ENCODE measurements at regions not wholly inside any gene's neighbourhood (a gene's known extent, or its start where the extent isn't known, plus 50 kb on each side); places are given as distances from the start of the nearest gene placed in this dataset.
"Not testable (repeated sequence)": the region's sequence is repeated elsewhere in the genome, so short reads cannot be mapped to it uniquely, and the experiment has no call there.

DNA sequence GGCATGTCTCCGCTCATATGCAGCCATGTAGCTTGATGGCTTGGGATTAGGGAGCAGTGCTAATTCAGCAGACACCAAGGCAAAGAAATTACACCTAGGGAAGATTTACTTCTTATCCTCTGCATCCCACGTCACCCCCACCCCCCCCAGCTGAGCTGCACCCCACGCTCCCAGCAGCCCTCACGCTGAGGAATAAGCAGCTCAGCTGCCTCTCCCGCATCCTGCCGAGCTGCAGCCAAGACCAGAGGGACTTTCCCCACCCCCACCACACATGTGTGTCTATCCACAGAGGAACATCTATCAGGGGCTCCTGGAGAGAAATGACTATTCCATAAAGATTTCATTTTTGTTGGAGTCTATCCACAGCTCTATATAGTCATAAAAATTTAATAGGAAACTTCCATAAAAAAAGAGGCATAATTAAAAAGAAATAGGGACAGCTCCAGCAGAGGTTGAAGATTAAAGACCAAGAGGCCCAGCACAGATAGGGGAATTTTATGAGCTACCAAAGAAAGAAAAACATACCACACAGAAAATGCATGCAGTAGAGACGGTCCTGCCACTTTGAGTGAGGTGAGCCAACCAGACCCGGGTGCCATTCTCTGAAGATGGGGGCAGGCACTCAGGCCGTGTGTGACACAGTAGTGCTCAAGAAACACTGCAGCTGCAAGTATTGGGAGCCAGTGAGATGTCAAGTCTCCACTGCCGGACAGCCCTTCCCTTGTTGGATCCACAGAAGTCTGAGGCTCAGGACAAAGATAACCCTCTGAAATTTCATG is 274.8 kb downstream of the BCL2L11 start:
- H3K9ac ChIP-seq (ENCODE audit: low read length); H3K4me1 ChIP-seq (ENCODE audit: control insufficient read depth, low read depth, low read length); H3K36me3 ChIP-seq (ENCODE audit: control insufficient read depth, insufficient read depth, low read length); H3K23ac ChIP-seq (ENCODE audit: low read length); H3K4me2 ChIP-seq (ENCODE audit: low read length); DNase-seq; H2BK15ac ChIP-seq (replicated peaks; ENCODE audit: low read depth); H3K27ac ChIP-seq (ENCODE audit: low read depth, low read length); H2BK120ac ChIP-seq (ENCODE audit: low read depth, low read length); H3K4me3 ChIP-seq (ENCODE audit: low read length); H3K27me3 ChIP-seq (ENCODE audit: insufficient read depth, low read length, poor library complexity); H2BK5ac ChIP-seq (ENCODE audit: low read length); H4K8ac ChIP-seq (ENCODE audit: low read depth, low read length); H3K56ac ChIP-seq (ENCODE audit: low read length); H3K79me1 ChIP-seq (ENCODE audit: low read length); H3K18ac ChIP-seq (ENCODE audit: low read length); H3K4ac ChIP-seq (ENCODE audit: low read depth, low read length); H3K79me2 ChIP-seq (ENCODE audit: control insufficient read depth, insufficient read depth, low read length); H2AK5ac ChIP-seq (ENCODE audit: low read length); H4K5ac ChIP-seq (ENCODE audit: low read length): not testable (repeated sequence)
- no CpG with 5 or more reads among the region's 10 CpGs for WGBS (ENCODE audit: extremely low coverage, insufficient coverage, low lambda C conversion rate)

DNA sequence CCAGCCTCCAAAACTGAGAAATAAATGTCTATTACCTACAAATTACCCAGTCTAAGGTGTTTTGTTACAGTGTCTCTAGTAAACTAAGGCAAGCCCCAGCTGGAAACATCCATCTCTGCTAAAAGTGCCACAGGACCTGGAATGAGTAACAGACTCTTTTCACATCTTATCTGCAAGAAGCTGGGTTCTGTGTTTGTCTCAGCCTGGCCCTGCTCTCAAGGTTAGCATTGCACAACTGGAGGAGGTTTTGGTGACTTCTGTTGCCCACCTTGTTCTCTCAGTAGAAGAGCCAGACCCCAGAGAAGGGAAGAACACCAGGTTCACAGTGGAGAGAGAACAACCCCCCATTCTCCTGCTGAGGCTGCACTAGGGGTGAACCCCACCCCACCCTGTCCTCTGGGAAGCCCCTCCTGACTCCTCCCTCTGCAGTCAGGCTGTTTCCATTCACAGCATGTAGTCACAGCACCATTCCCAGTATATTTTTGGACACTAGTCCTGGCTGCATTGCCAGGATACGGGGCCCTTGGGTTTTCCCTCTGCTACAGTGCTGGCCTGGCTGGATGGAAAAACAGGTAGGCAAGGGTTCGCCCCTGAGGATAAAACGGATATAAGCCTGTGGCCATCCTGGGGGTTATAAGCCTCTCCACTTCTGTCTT is 280.0 kb downstream of the BCL2L11 start:
- DNase-seq; H4K5ac ChIP-seq (ENCODE audit: low read length); H3K4me3 ChIP-seq (ENCODE audit: low read length); H4K8ac ChIP-seq (ENCODE audit: low read depth, low read length); H2BK5ac ChIP-seq (ENCODE audit: low read length); H3K18ac ChIP-seq (ENCODE audit: low read length); H2BK15ac ChIP-seq (replicated peaks; ENCODE audit: low read depth); H3K56ac ChIP-seq (ENCODE audit: low read length); H3K79me2 ChIP-seq (ENCODE audit: control insufficient read depth, insufficient read depth, low read length); H3K36me3 ChIP-seq (ENCODE audit: control insufficient read depth, insufficient read depth, low read length); H3K4ac ChIP-seq (ENCODE audit: low read depth, low read length); H3K27ac ChIP-seq (ENCODE audit: low read depth, low read length); H2BK120ac ChIP-seq (ENCODE audit: low read depth, low read length); H2AK5ac ChIP-seq (ENCODE audit: low read length); H3K27me3 ChIP-seq (ENCODE audit: insufficient read depth, low read length, poor library complexity); H3K23ac ChIP-seq (ENCODE audit: low read length); H3K9ac ChIP-seq (ENCODE audit: low read length); H3K79me1 ChIP-seq (ENCODE audit: low read length); H3K4me2 ChIP-seq (ENCODE audit: low read length); H3K4me1 ChIP-seq (ENCODE audit: control insufficient read depth, low read depth, low read length): not testable (repeated sequence)
- WGBS (ENCODE audit: extremely low coverage, insufficient coverage, low lambda C conversion rate): no CpG with 5 or more reads among the region's 3 CpGs

GRCh38 chr2:111401270-111402140 is 280.8 kb downstream of the BCL2L11 start:
- H3K36me3 ChIP-seq (ENCODE audit: control insufficient read depth, insufficient read depth, low read length); H3K4me2 ChIP-seq (ENCODE audit: low read length); H2BK120ac ChIP-seq (ENCODE audit: low read depth, low read length); H3K18ac ChIP-seq (ENCODE audit: low read length); DNase-seq; H3K27ac ChIP-seq (ENCODE audit: low read depth, low read length); H4K8ac ChIP-seq (ENCODE audit: low read depth, low read length); H3K4me1 ChIP-seq (ENCODE audit: control insufficient read depth, low read depth, low read length); H3K27me3 ChIP-seq (ENCODE audit: insufficient read depth, low read length, poor library complexity); H3K56ac ChIP-seq (ENCODE audit: low read length); H2AK5ac ChIP-seq (ENCODE audit: low read length); H2BK5ac ChIP-seq (ENCODE audit: low read length); H3K79me2 ChIP-seq (ENCODE audit: control insufficient read depth, insufficient read depth, low read length); H3K4ac ChIP-seq (ENCODE audit: low read depth, low read length); H4K5ac ChIP-seq (ENCODE audit: low read length); H3K79me1 ChIP-seq (ENCODE audit: low read length); H3K23ac ChIP-seq (ENCODE audit: low read length); H3K9ac ChIP-seq (ENCODE audit: low read length); H3K4me3 ChIP-seq (ENCODE audit: low read length); H2BK15ac ChIP-seq (replicated peaks; ENCODE audit: low read depth): not testable (repeated sequence)
- no CpG with 5 or more reads among the region's 8 CpGs for WGBS (ENCODE audit: extremely low coverage, insufficient coverage, low lambda C conversion rate)

DNA sequence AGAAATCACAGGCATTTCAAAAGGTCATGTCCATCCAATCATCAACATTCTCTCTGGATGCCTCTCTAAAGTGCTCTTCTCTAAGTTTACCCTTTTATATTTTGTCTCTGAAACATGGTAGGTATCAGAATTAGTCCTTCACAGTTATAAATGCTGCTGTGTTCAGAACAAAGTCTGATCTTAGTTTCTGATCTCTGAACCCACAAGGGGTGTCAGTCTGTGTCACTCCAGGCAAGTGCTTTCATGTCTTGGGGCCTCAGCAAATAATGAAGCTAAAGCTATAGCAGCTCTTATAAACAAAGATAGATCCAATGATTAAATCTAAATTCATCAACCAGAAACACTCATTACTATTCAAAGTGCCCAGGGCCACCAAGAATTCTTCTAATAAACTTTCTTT is 281.7 kb downstream of the BCL2L11 start:
- H3K4me2 ChIP-seq (ENCODE audit: low read length); H3K4me1 ChIP-seq (ENCODE audit: control insufficient read depth, low read depth, low read length); H4K8ac ChIP-seq (ENCODE audit: low read depth, low read length); DNase-seq; H2BK5ac ChIP-seq (ENCODE audit: low read length); H3K79me2 ChIP-seq (ENCODE audit: control insufficient read depth, insufficient read depth, low read length); H3K4me3 ChIP-seq (ENCODE audit: low read length); H3K9ac ChIP-seq (ENCODE audit: low read length); H2BK120ac ChIP-seq (ENCODE audit: low read depth, low read length); H3K36me3 ChIP-seq (ENCODE audit: control insufficient read depth, insufficient read depth, low read length); H3K56ac ChIP-seq (ENCODE audit: low read length); H3K27me3 ChIP-seq (ENCODE audit: insufficient read depth, low read length, poor library complexity); H3K23ac ChIP-seq (ENCODE audit: low read length); H3K4ac ChIP-seq (ENCODE audit: low read depth, low read length); H2BK15ac ChIP-seq (replicated peaks; ENCODE audit: low read depth); H2AK5ac ChIP-seq (ENCODE audit: low read length); H3K79me1 ChIP-seq (ENCODE audit: low read length); H3K18ac ChIP-seq (ENCODE audit: low read length); H4K5ac ChIP-seq (ENCODE audit: low read length); H3K27ac ChIP-seq (ENCODE audit: low read depth, low read length): not testable (repeated sequence)

DNA sequence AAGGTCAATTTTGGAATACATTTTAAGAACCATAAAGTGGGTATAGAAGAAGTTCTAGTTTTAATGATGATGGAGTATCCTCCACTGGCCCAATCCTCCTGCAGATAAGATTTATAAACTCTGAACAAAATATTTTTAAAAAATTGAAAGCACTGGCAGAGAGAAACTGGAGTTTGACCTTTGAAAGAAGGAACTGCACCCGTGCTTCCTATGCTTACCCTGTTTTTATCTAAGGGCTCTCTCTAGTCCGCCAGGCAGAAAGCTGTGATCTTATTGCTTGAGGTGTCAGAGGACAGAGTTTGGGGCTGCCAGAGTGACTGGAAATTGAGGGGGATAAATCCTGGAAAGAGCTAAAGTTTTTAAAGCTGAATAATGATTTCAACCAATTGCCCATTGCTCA is 282.6 kb downstream of the BCL2L11 start:
- not testable (repeated sequence) for DNase-seq; H2BK15ac ChIP-seq (replicated peaks; ENCODE audit: low read depth); H3K56ac ChIP-seq (ENCODE audit: low read length); H2BK120ac ChIP-seq (ENCODE audit: low read depth, low read length); H3K79me1 ChIP-seq (ENCODE audit: low read length); H2AK5ac ChIP-seq (ENCODE audit: low read length); H3K4me3 ChIP-seq (ENCODE audit: low read length); H2BK5ac ChIP-seq (ENCODE audit: low read length); H3K27ac ChIP-seq (ENCODE audit: low read depth, low read length); H3K9ac ChIP-seq (ENCODE audit: low read length); H3K79me2 ChIP-seq (ENCODE audit: control insufficient read depth, insufficient read depth, low read length); H3K18ac ChIP-seq (ENCODE audit: low read length); H4K8ac ChIP-seq (ENCODE audit: low read depth, low read length); H3K4me1 ChIP-seq (ENCODE audit: control insufficient read depth, low read depth, low read length); H4K5ac ChIP-seq (ENCODE audit: low read length); H3K27me3 ChIP-seq (ENCODE audit: insufficient read depth, low read length, poor library complexity); H3K36me3 ChIP-seq (ENCODE audit: control insufficient read depth, insufficient read depth, low read length); H3K23ac ChIP-seq (ENCODE audit: low read length); H3K4ac ChIP-seq (ENCODE audit: low read depth, low read length); H3K4me2 ChIP-seq (ENCODE audit: low read length)
- no CpG with 5 or more reads among the region's 2 CpGs for WGBS (ENCODE audit: extremely low coverage, insufficient coverage, low lambda C conversion rate)
